ENCODE measurements at regions not wholly inside any gene's neighbourhood (a gene's known extent, or its start where the extent isn't known, plus 50 kb on each side); places are given as distances from the start of the nearest gene placed in this dataset.

DNA sequence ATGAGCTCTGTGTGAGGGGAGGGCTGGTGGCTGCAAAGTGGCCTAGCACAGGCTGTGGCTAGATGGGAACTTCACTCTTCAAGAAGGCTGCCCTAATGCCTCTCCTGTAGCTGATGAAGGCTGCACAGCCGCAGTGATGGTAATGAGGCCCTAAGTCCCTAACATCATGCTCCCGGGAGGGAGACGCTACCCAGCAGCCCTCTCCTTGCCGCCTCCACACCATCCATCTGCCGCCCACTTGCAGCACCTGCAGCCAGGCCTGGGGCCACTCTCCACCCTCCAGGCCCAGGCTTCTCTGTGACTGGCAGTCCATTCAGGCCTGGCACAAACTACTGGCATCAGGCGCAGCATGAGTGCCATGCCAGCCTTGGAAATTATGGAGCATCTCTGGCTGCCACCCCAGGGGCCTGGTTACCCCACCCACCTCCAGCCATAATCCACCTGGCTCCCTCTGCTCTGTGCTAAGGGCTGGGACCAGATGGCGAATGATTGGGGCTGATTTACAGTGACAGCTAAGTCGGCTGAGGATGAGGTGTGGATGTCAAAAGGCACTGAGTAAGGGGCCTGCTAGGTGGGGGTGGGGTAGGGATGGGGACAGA is 284.2 kb downstream of the LRFN2 start:
- H3K4me1 Mint-ChIP-seq = no peaks in the 10 kb centered on the region
- no peak overlapping the region for H3K4me3 Mint-ChIP-seq
- no peaks in the 10 kb centered on the region for H3K36me3 Mint-ChIP-seq (ENCODE audit: insufficient read depth)
- no peak for DNase-seq (ENCODE audit: low spot score in 2 of 2)
- peaks cover 9% of the 10 kb centered on the region for H3K9me3 Mint-ChIP-seq
- peaks cover 46% of the 10 kb centered on the region for H3K27me3 Mint-ChIP-seq
- ATAC-seq (replicated peaks; ENCODE audit: extremely low read depth, poor library complexity, severe bottlenecking) = no peak
- H3K27ac Mint-ChIP-seq (ENCODE audit: low read depth) = no peak overlapping the region

DNA sequence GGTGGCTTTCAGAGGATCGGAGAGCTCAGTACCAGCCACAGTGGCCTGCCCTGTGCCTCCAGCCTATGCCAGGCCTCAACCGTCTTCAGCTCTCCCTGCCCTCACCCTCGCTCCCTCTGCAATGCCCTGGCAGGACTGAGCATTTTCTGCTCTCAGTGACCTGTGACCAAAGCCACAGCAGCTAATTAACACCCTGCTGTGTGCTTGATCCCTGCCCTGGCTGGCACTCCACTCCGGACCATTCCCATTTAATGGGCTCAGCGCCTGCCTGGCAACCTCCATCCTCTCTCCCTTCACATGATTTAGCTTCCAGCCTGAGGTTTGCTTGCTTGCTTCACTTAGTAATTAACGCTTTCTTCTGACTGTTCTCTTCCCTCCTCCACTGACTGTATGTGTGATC is 287.5 kb downstream of the LRFN2 start:
- Mint-ChIP-seq H3K36me3 (ENCODE audit: insufficient read depth) (peaks cover 3% of the 10 kb centered on the region), H3K27me3 (peaks cover 25% of the 10 kb centered on the region), H3K4me1 (no peaks in the 10 kb centered on the region), H3K27ac (ENCODE audit: low read depth) (no peak overlapping the region), H3K4me3 (no peak overlapping the region), H3K9me3 (peaks cover 4% of the 10 kb centered on the region)
- no peak for ATAC-seq (replicated peaks; ENCODE audit: extremely low read depth, poor library complexity, severe bottlenecking)
- DNase-seq (ENCODE audit: low spot score in 2 of 2) = no peak

DNA sequence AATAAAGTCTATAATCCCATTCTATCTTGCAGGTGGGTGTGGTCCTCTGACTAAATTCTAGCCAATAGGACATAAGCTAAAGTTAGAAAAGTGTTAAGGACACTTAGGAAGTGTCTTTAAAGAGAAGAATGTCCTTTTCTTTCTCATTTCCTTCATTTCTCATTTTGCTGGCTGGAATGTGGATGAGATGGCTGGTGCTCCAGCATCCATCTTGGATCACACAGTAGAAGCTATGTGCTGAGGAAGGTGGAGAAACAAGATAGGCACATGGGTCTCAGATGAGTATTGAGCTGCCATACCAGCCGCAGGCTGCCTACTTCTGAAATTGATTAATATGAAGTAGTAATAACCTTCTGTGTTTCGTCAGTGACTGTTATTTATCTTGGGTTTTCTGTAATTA is 289.0 kb downstream of the LRFN2 start:
- Mint-ChIP-seq H3K9me3 (peaks cover 4% of the 10 kb centered on the region), H3K4me3 (no peak overlapping the region), H3K36me3 (ENCODE audit: insufficient read depth) (peaks cover 3% of the 10 kb centered on the region)

DNA sequence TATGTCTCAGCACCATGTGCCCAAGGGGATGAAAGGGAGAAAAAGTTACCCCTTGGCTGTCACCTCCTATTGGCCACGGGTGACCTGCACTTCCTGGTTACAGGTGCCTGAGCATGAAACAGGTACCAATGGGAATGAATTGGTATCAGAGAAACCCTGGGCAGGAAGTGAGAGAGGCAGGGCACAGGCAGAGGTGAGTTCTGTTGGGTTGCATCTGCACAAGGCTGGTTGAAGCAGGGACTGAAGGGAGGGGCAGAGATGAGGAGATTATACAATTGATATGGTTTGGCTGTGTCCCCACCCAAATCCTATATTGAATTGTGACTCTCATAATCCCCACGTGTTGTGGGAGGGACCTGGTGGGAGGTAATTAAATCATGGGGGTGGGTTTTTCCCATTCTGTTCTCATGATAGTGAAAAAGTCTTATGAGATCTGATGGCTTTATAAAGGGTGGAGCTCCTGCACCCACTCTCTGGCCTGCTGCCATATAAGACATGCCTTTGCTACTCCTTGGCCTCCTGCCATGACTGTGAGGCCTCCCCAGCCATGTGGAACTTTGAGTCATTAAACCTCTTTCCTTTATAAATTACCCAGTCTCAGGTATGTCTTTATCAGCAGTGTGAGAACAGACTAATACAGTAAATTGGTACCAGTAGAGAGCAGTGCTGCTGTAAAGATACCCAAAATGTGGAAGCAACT is 291.8 kb downstream of the LRFN2 start:
- no peak for ATAC-seq (replicated peaks; ENCODE audit: extremely low read depth, poor library complexity, severe bottlenecking)
- Mint-ChIP-seq H3K9me3 (peaks cover 4% of the 10 kb centered on the region), H3K27me3 (peaks cover 59% of the 10 kb centered on the region)

More for the DNA sequence above, 289.0 kb downstream of the LRFN2 start:
- DNase-seq (ENCODE audit: low spot score in 2 of 2) (no peak), ATAC-seq (replicated peaks; ENCODE audit: extremely low read depth, poor library complexity, severe bottlenecking) (no peak)
- Mint-ChIP-seq H3K4me1 (no peaks in the 10 kb centered on the region), H3K27me3 (peaks cover 35% of the 10 kb centered on the region), H3K27ac (ENCODE audit: low read depth) (no peak overlapping the region)

DNA sequence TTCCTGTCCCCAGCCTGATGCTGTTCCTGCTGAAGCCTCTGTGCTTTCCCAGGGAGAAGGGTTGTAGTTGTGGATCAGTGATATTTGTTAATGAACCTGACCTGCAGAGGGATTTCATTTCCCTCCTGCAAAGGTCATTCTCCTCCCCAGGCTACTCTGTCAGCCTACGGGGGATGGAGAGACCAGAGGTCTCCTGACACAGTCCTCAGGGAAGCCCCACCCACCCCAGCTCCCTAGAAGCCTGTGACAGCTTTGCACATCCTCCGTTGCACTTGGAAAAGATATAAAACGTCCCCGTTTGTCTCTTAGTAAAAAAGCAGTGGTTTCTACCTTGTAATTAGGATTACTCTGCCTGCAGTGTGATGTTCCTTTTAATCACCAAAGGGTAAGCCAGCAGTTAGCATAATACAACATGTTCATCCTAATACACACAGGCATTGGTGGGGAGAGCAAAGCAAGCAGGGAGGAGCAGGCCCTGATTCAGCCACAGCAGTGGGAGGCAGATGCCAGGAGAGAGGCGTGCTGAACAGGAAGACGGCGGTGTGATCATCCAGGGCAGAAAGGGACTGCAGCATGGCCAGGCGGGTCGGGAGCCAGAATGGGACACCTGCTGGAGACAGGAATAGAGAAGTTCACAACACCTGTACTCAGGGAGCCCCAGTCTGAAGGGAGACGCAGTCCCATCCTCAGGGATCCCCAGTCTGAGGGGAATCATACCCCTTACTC is 293.5 kb downstream of the LRFN2 start:
- no peaks in the 10 kb centered on the region for H3K4me1 Mint-ChIP-seq
- peaks cover 5% of the 10 kb centered on the region for H3K36me3 Mint-ChIP-seq (ENCODE audit: insufficient read depth)
- no peak overlapping the region for H3K4me3 Mint-ChIP-seq
- DNase-seq (ENCODE audit: low spot score in 2 of 2) (no peak), ATAC-seq (replicated peaks; ENCODE audit: extremely low read depth, poor library complexity, severe bottlenecking) (no peak)
- peaks cover 56% of the 10 kb centered on the region for H3K27me3 Mint-ChIP-seq
- H3K9me3 Mint-ChIP-seq = peaks cover 4% of the 10 kb centered on the region
- no peak overlapping the region for H3K27ac Mint-ChIP-seq (ENCODE audit: low read depth)

More for the DNA sequence above, 291.8 kb downstream of the LRFN2 start:
- H3K36me3 Mint-ChIP-seq (ENCODE audit: insufficient read depth) = peaks cover 5% of the 10 kb centered on the region
- no peak overlapping the region for H3K27ac Mint-ChIP-seq (ENCODE audit: low read depth)
- DNase-seq (ENCODE audit: low spot score in 2 of 2) = no peak
- no peak overlapping the region for H3K4me3 Mint-ChIP-seq
- no peaks in the 10 kb centered on the region for H3K4me1 Mint-ChIP-seq

DNA sequence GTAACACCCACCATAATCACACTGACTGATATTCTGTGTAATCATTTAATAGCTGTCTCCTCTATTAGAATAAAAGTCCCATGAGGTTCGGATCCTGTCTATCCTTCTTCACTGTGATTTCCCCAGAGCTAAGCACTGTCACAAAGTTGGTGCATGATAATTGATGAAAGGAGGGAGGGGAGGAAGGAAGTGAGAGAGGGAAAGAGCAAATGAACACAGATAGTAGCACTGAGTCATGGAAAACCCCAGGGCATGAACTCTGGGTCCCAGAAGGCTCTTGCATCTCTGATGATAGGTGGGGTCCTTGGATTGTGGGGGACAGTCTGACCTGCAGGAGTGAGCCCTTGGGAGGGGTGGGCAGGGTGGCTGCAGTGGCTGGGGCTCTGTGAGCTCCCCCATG is 294.1 kb downstream of the LRFN2 start:
- ATAC-seq (replicated peaks; ENCODE audit: extremely low read depth, poor library complexity, severe bottlenecking) = no peak
- H3K9me3 Mint-ChIP-seq = peaks cover 2% of the 10 kb centered on the region
- H3K27ac Mint-ChIP-seq (ENCODE audit: low read depth) = no peak overlapping the region
- peaks cover 58% of the 10 kb centered on the region for H3K27me3 Mint-ChIP-seq
- peaks cover 5% of the 10 kb centered on the region for H3K36me3 Mint-ChIP-seq (ENCODE audit: insufficient read depth)
- no peaks in the 10 kb centered on the region for H3K4me1 Mint-ChIP-seq
- no peak for DNase-seq (ENCODE audit: low spot score in 2 of 2)
- no peak overlapping the region for H3K4me3 Mint-ChIP-seq

DNA sequence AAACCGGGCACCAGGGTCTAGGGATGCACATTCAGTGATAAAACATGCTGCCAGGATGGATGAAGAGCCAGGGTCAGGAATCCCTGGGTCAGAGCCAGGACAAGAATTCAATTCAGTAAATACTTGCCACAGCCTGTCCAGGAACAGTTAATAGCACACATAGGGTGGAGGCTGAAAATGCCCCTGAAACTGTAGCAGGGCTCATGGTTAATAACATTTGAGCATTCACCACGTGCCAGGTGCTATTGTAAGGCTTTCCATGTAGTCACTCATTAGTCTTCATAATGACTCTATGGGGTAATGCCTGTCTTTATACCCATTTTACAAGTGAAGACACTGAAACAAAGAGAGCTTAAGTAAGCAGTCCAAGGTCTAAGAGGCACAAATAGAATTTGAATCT is 296.3 kb downstream of the LRFN2 start:
- H3K4me3 Mint-ChIP-seq = no peak overlapping the region
- peaks cover 5% of the 10 kb centered on the region for H3K36me3 Mint-ChIP-seq (ENCODE audit: insufficient read depth)
- H3K4me1 Mint-ChIP-seq = no peaks in the 10 kb centered on the region
- H3K9me3 Mint-ChIP-seq = no peaks in the 10 kb centered on the region
- H3K27ac Mint-ChIP-seq (ENCODE audit: low read depth) = no peak overlapping the region
- DNase-seq (ENCODE audit: low spot score in 2 of 2) (no peak), ATAC-seq (replicated peaks; ENCODE audit: extremely low read depth, poor library complexity, severe bottlenecking) (no peak)
- H3K27me3 Mint-ChIP-seq = peaks cover 75% of the 10 kb centered on the region

DNA sequence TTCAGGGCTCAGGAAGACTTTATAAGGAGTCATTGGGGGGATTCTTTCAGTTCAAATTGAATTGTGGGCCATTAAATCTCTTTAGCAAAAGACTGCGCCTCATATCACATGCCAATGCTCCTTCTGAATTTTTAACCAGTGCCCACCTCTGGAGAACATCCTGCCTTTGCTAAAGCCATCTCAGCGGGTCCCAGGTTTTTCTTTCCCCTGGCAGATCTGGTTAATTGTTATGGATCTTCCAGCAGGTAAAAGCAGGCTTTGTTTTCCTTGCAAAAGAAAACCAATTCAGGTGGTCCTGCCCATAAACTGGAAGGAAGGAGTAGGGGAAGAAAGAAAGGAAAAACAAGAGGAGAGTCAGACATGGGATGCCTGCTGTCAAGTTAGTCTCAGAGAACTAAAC is 298.2 kb downstream of the LRFN2 start:
- Mint-ChIP-seq H3K4me1 (no peaks in the 10 kb centered on the region), H3K9me3 (no peaks in the 10 kb centered on the region), H3K27me3 (peaks cover 78% of the 10 kb centered on the region), H3K4me3 (no peak overlapping the region), H3K36me3 (ENCODE audit: insufficient read depth) (peaks cover 2% of the 10 kb centered on the region), H3K27ac (ENCODE audit: low read depth) (no peak overlapping the region)
- ATAC-seq (replicated peaks; ENCODE audit: extremely low read depth, poor library complexity, severe bottlenecking) = no peak
- no peak for DNase-seq (ENCODE audit: low spot score in 2 of 2)

DNA sequence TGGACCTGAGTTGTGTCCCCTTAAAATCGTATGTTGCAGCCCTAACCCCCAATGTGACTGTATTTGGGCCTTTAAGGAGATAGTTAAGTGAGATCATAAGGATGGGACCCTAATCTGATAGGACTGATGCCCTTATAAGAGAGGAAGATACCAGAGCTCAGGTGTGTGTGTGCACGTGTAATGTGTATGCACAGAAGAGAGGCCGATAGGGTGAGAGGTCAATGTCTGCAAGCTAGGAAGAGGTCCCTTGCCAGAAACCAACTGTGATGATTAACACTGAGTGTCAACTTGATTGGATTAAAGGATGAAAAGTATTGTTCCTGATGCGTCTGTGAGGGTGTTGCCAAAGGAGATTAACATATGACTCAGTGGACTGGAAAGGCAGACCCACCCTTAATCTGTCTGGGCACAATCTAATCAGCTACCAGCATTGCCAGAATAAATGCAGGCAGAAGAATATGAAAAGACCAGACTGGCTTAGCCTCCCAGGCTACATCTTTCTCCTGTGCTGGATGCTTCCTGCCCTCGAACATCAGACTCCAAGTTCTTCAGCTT is 299.8 kb downstream of the LRFN2 start:
- Mint-ChIP-seq H3K9me3 (no peaks in the 10 kb centered on the region), H3K27ac (ENCODE audit: low read depth) (no peak overlapping the region), H3K4me3 (no peak overlapping the region), H3K27me3 (peaks cover 72% of the 10 kb centered on the region), H3K4me1 (no peaks in the 10 kb centered on the region), H3K36me3 (ENCODE audit: insufficient read depth) (peaks cover 2% of the 10 kb centered on the region)
- DNase-seq (ENCODE audit: low spot score in 2 of 2) = no peak
- ATAC-seq (replicated peaks; ENCODE audit: extremely low read depth, poor library complexity, severe bottlenecking) = no peak

DNA sequence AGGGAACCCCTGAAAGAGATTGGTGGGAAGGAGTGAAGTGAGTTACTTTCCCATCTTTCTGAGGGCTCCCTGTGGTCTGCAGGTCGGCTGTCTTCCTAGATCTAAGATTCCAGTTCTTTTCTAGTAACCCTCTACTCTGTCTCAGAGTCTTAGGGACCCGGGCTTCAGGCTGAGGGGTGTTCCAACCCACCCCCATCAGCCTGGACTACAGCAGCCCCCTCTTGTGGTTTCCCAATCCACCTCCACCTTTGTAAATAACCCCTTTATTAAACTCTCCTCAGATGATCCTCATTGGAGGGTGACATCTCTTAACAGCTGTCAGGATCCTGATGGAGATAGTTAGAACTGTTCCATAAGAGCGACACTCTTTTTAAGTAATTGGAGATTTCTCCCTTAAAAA is 300.4 kb downstream of the LRFN2 start:
- peaks cover under 1% of the 10 kb centered on the region for H3K36me3 Mint-ChIP-seq (ENCODE audit: insufficient read depth)
- H3K4me1 Mint-ChIP-seq = no peaks in the 10 kb centered on the region
- DNase-seq (ENCODE audit: low spot score in 2 of 2) (no peak), ATAC-seq (replicated peaks; ENCODE audit: extremely low read depth, poor library complexity, severe bottlenecking) (no peak)
- H3K4me3 Mint-ChIP-seq = no peak overlapping the region
- H3K9me3 Mint-ChIP-seq = no peaks in the 10 kb centered on the region
- peaks cover 67% of the 10 kb centered on the region for H3K27me3 Mint-ChIP-seq
- H3K27ac Mint-ChIP-seq (ENCODE audit: low read depth) = no peak overlapping the region

DNA sequence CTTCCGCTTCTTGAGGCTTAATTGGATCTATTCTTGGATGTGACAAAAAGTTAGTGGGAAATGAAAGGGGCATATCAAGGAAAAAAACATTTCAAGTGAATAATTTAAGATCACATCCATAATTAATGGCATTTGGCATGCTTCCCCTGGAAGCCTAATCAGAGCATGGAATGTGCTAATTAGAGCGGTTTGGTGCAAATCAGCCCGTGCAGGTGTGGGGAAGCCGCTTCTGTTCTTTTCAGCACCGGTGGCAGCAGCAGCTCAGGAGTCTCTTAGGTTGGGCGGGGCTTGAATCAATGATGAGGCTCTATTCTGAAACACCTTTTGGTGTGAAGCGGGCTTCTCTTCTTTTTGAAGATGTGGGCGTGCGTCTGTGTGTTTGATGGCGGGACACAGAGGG is 301.2 kb downstream of the LRFN2 start:
- Mint-ChIP-seq H3K9me3 (no peaks in the 10 kb centered on the region), H3K36me3 (ENCODE audit: insufficient read depth) (no peaks in the 10 kb centered on the region), H3K4me1 (no peaks in the 10 kb centered on the region), H3K27me3 (peaks cover 59% of the 10 kb centered on the region), H3K4me3 (no peak overlapping the region), H3K27ac (ENCODE audit: low read depth) (no peak overlapping the region)
- no peak for DNase-seq (ENCODE audit: low spot score in 2 of 2)
- no peak for ATAC-seq (replicated peaks; ENCODE audit: extremely low read depth, poor library complexity, severe bottlenecking)

DNA sequence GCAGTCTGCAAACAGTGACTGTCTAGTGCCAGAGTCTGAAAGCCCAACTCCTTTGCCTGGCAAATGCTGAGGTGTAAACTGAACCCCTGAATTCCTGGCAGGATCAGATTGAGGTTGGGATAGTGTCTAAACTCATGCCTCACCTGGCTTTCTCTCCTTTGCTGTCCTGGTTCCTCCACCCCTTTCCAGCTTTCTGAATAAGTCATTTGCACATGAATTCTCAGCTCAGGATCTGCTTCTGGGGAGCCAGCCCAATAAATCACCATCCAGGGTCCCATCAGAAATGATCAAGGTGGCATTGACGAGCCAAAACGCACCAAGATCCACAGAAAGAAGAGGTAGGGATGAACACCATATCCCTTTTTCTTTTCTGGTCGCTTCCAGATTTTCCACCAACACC is 301.6 kb downstream of the LRFN2 start:
- no peaks in the 10 kb centered on the region for H3K36me3 Mint-ChIP-seq (ENCODE audit: insufficient read depth)
- H3K27me3 Mint-ChIP-seq = peaks cover 55% of the 10 kb centered on the region
- no peak overlapping the region for H3K27ac Mint-ChIP-seq (ENCODE audit: low read depth)
- no peak for ATAC-seq (replicated peaks; ENCODE audit: extremely low read depth, poor library complexity, severe bottlenecking)
- DNase-seq (ENCODE audit: low spot score in 2 of 2) = no peak
- no peaks in the 10 kb centered on the region for H3K4me1 Mint-ChIP-seq
- H3K4me3 Mint-ChIP-seq = no peak overlapping the region
- H3K9me3 Mint-ChIP-seq = no peaks in the 10 kb centered on the region

DNA sequence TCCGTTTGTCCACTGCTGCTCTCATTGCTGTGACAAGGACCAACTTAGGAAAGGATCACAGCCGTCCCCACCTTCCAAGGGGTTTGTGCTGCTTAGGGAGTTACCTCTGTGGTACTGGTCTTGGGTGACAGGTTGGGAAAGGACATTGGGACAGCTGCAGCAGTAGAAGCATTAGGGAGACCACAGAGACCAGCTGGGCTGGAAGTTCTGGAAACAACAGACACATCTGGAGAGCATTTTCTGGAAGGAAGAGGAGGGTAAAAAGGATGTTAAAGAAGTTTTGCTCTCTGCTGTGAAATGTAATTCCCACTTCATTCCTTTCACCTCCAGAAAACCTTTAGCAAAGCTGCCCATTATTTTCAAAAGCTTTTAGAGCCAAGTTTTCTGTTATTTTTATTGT is 304.2 kb downstream of the LRFN2 start:
- Mint-ChIP-seq H3K27ac (ENCODE audit: low read depth) (no peak overlapping the region), H3K4me3 (no peak overlapping the region), H3K4me1 (no peaks in the 10 kb centered on the region), H3K36me3 (ENCODE audit: insufficient read depth) (no peaks in the 10 kb centered on the region), H3K9me3 (no peaks in the 10 kb centered on the region), H3K27me3 (peaks cover 42% of the 10 kb centered on the region)
- DNase-seq (ENCODE audit: low spot score in 2 of 2) (no peak), ATAC-seq (replicated peaks; ENCODE audit: extremely low read depth, poor library complexity, severe bottlenecking) (no peak)
